SW480 (cell line): ENCODE measurements at regions not wholly inside any gene's neighbourhood (a gene's known extent, or its start where the extent isn't known, plus 50 kb on each side); places are given as distances from the start of the nearest gene placed in this dataset.

Experiments
- DNase-seq: peaks from one replicate; pipeline ENCODE4 v3.0.0-alpha.2; 2016; ENCODE audit warnings: low spot score

DNA sequence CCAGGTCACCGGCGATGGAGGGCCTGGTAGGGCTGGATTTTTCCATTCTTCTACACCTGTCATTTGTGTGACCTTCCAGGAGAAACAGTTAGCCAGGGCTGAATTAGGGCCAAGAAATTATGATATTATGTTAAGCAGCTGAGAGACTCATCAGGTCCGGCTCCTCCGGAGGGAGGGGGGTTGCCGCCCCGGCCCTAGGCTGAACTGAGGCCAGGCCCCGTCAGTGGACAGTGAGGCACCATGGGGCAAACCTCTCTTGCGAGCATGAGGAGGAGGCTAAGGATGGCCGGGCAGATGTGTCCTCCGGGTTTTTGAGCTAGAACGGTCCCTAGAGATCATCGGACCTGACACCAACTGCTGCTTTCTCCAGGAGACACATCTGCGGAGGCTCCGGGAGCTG lies 150.1 kb downstream of the SOX11 start:
- no peak for DNase-seq

DNA sequence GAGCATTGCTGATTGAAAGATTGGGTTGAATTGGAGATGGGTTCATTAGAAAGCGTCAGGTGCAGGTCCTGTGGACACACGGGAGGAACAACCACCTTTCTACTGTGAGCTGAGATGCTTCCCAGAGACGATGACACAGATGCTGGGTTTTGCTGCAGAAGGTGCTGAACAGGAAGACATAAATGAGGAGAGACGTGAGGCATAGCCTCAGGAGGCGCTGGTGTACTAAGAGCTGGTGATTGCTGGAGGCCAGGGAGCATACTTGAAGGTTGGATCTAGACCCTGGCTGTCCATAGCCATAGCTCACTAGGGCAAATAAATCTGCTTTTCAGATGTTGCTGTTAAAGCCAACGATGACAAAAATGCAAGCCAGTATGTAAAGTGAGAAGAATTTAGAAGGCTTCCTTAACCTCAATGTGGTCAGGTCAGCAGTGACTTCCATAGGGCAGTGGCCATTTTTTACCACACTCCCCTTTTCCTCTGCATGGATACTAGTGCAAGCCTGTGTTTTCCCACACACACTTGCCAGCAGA lies 153.7 kb downstream of the SOX11 start:
- peak; percentile 50 for DNase-seq

DNA sequence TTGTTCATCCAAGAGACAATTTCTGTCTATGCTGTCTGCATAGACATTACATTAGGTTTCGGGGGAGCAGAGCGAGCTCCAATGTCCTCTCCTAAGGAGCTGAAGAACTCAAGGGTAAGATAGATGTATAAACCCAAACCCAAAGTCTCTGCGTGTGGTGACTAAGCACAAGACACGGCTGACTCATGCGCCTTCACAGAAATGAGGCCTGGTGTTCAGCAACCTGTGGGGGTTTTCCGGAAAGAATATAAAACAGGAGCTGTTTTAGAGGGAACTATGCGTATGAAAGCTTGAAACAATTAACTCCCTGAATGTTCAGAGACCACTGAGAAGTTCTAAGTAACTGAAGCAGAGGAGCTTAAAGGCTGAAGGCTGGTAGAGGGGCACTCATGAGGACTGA lies 154.7 kb downstream of the SOX11 start:
- DNase-seq = no peak

DNA sequence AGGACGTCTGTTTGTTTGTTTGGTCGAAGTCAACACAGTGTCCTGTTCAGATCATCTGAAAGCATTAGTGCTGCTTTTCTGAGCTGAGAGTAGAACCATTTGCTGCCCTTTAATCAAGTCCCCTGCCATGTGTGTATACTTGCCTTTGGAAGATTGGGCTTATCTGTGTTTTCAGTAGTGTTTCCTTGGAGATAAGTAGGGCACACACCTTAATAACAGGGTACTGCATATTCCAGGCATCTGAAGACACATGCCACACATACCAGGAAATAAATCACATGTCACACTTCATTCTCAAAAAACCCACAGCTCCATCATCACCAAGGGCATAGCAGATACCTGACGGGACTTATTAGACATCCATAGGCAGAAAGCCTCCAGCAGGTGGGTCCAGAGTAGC lies 157.4 kb downstream of the SOX11 start:
- DNase-seq = peak; percentile 33

DNA sequence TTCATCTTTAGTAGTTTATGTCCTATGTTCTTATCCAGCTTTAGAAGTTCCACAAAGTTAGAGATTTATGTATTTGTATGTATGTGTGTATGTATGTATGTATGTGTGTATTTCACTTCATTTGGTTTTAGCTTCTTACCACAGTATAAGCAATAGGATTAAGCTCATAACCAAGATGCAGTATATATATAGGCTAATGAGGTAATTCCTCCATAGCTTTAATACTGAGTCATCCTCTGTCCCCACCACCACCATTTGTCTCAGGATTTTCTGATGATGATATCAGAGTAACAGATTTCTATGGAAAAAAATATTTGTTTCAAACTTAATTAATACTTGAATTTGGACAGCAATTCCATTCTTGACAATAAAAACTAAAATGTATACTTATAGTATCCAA lies 159.2 kb downstream of the SOX11 start:
- no peak for DNase-seq

DNA sequence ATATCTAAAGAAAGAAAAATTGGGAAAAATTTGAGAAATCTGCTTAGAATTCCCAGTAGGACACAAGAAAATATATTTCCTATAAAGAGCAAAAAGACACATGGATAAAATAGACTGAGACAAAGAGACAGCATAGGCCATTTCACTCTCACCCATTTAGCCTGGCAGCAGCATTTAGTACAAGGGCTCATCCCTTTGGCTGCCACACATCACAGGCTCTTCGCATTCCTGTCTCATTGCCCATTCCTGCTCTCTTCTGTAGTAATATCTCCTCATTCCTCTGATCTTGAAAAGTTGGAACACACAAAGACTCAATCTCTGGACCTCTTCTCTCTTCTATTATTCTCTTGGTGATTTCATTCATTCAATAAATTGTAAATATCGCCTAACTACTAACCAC lies 162.6 kb downstream of the SOX11 start:
- no peak for DNase-seq

DNA sequence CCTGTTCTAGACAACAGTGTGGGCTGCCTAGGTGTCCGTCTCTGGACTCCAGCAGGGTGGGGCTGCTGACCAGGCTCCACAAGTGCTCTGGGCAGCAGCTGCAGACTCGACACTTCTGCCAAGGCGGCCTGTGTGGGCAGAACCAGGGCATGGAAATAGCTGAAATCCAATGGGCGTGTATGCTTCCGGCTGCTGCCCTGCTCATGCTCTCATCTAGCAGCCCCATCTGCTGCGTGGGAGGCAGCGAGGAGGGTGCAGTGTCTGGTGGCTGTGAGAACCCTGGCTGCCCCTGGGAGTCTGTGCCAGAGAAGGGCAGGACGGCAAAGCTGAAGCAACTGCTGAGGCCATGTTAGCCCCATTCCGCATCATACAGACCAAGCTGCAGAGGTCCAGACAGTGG lies 174.9 kb downstream of the SOX11 start:
- DNase-seq = peak; percentile 29

DNA sequence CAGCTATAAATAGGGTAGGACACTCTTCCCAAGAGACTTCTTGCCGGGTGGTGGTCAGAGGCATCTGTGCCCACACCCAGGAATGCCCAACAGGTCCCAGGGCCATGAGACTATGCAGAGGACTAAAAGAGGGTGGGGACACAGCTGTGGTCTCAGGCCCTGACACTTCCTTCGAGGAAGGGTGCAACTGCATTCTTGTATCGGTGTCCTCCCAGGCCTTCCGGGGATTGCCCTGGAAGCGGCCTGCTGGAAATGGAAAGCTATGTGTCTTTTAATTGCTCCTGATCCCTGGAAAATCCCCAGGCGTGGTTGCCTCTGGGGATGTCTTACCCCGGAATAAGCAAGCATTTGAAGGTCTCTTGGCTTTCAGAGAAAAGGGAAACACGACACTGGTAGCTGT lies 176.7 kb downstream of the SOX11 start:
- no peak for DNase-seq

DNA sequence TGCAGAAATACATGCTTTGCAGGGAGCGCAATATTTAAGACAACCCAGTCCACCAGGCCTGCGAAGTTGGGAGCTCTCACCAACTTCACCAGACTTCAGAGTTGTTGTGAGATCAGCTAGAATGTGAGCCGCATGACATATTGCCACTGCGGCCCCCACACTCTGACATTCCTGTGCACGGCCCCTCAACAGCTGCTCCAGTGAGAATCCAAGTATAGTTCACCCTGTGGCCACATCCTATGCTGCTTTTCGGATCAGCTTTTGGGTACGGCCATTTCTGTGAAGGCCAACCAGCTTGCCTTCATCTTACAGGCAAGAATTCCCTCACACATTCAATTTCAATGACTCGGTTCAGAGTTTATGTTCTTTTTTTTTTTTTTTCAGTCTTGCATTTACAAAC lies 177.8 kb downstream of the SOX11 start:
- DNase-seq = no peak

DNA sequence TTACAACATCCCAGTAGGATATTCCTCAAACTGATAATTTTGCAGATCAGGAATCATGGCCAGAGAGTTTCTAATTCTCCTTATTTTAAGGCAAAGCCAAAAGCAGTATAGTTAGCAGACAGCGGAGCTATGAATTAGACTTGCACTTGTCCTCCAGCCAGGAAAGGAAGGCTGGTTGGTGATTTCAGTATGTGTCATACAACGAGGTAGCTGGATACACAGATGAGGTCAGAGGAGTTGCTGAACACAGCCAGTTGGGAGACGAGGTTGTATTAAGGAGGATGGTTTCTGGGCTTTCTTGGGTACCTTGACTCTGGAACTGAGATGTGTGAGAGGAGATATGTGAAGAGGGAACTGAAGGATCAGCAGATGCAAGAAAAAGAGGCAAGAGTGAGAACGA lies 185.2 kb downstream of the SOX11 start:
- no peak for DNase-seq

DNA sequence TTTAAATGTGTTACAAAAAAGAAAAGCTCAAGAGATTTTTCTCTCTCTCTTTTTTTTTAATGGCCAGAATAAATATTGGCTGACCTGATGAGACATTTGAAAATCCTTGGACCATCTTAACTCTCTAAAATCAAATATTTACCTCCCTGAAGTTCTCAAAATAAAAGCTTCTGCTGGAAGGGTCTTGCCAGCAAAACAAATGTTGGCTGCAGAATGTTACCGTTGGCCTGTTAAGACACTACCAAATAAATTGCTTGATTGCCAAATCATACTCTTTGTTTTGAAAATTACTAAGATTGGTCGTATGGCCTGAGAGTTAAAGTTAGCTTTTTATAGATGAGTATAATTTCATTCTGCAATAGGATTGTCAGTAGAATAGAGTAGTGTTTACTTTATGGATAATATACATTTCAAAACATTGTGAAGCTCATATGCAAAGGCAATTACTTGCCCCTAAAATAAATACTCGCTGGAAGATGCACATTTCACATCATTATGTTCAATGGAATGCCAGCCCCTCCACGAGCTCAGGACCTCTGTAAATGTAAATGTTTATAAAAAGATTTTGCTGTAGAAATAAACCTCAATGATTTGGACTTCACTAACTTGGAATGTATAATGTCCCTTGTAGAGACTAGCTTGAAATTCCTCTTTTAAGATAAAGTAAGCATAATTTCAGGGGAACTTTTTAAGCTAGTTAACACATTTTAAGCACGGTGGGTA lies 193.4 kb downstream of the SOX11 start:
- no peak for DNase-seq

DNA sequence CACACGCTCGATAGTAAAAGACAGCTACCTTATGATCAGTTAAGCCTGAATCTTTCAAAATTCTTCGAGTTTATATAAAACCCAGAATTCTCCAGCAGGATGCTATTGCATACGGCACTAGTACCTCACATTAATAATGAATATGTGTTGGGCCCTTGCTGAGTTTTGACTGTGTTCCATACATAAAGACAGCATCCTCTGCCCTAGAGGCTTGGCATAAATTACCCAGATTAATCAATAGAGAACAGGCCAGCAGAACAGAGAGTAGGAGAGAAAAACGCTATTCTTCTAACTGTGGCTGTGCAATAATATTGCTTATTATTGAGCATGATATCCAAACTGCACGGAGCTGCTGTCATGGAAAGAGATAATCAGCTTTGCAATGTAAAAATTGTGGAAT lies 194.3 kb downstream of the SOX11 start:
- DNase-seq = no peak

DNA sequence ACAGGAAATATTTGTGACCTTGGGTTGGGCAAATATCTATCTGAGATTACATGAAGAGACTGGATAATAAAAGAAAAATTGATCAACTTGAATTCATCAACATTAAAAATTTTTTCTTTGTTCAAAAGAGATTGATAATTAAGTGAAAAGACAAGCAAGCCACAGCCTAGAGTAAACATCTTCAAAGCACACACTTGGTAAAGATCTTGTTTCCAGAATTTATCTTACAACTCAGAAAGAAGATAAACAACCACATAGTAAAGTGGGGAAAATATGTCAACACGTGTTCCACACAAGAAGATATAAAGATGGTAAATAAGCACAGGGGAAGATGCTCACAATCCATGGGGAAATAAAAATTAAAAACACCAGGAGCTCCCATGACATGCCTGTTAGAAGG lies 195.9 kb downstream of the SOX11 start:
- DNase-seq = no peak

DNA sequence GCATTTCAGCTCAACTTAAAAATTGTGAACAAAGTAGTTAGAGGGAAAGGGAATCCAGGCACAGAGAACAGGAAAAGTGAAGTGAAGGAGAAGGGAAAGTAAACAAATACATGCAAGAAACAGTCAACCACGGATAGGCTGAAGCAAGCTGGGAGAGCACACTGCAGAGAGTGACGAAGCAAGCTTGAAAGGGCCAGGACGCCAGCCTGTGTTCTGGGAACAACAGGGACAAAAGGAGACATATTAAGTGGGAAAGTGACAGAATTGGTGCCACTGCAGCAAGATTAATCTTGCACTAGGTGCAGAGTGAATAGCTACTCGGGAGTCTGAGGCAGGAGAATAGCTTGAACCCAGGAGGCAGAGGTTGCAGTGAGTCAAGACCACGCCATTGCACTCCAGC lies 197.3 kb downstream of the SOX11 start:
- DNase-seq = no peak

DNA sequence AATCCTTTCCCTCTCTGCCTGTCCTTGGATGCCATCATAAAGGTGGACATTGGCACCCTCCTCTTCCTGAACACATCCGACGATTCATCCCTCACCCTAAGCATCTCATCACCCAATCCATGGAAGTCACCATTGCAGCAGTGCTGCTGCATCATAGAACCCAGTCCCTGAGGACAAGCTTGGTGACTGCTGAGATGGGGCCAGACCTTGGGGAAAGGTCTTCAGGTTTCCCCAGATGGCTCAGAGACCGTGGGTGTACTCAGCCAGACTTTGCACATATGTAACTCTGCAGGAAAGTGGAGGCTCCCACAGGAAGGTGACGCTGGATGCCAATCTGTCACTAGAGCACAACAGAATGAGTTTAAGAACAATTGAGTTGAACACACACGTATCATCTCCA lies 202.2 kb downstream of the SOX11 start:
- no peak for DNase-seq

DNA sequence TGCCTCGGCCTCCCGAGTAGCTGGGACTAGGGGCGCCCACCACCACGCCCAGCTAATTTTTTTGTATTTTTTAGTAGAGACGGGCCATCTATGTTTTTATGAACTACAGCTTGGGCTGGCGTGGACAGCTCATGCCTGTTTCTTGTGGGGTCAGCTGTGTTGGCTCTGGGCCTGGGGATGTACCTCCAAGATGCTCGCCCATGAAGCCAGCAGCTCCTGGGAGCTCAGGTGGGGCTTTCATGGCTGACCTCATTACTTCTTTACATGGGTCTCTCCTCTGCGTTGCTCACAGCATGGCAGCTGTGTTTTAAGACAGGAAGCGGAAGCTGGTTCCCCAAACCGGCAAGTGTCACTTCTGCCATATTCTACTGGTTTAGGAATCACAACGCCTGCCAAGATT lies 203.1 kb downstream of the SOX11 start:
- DNase-seq = no peak

DNA sequence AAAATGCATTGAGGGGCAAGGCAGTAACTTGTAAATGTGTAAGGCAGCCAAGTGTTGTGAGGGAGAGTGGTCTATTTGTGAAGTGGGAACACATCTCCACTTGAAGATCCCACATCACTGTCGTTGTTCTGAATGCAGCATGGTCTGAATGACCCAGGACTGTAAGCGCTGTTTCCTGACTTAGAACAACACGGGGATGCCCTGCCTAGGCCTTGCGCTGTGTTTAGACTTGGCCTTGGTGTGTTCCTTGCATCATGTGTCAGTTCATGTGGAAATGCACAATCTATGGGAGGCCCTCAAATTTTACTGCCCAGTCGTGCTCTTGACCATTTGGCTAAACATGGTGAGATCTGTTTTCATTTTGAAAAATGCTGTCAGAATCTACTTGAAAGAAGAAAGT lies 205.1 kb downstream of the SOX11 start:
- DNase-seq = no peak

DNA sequence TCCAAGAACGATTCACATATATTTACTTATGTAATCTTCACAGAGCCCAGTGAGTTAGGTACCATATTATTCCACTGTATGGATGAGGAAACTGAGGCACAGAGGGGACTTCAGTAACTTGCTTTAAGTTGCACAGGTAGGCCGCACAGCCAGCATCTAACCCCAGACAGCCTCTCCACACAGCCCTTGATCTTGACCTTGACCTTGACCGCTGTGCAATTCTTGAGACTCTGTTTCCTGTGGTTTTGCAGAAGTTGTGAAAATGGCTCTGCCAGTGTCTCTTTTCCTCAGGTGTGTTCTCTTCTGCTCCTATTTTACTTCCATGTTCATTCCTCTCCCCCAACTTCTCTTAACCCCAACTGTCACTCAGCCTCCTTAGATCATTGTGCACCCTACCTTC lies 206.5 kb downstream of the SOX11 start:
- no peak for DNase-seq

DNA sequence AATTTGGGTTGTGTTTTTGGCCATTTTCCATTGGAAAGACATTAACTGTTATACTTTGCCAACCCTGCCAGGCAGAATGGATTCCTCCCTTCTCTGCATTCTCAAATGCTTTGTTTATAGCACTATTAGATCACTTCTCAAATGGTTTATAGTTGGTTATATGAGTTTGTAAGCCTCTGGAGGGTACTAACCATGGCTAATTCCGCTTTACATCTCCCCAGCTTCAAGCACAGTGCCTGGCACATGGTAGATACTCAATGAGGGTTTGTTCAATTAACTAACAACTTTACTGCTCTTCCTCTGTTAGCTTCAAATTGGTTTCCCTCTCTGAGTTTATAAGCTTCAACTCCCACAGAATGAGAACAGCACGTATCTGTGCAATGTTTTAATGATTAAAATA lies 213.5 kb downstream of the SOX11 start:
- no peak for DNase-seq

DNA sequence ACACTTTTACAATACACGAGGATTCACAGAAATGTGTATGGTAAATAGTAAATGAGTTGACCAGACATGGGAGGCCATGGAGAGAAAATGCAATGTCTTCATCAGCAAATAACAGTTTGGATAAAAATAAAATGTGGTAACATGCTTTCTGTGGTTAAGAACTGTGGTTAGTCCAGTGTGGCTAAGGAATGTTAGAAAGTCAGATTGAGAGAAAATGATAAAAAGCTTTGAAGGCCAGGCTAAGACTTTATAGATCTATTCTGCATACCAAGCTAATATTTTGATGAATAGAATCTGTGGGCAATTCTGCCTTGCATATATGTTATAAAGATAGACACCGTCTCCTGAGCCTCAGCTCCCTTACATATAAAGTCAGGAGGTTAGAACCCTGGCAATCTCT lies 215.9 kb downstream of the SOX11 start:
- DNase-seq = no peak

DNA sequence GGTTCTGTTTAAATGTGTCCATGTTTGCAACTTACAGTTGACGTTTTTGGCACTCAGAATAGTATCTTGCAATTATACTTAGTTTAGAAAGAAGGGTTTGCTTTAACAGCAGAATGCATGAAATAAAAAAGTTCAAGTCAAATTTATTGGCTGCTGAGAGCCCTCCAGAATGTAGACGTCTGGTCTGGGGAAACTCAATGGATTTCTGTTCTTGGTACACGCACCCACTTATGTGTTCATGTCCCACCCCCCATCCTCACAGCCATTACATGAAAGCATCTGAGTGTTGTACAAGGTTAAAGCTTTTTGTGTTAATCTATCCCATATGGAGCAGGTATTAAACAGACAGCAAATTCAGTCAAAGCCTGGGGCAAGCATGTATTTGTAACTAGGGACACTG lies 219.5 kb downstream of the SOX11 start:
- no peak for DNase-seq

DNA sequence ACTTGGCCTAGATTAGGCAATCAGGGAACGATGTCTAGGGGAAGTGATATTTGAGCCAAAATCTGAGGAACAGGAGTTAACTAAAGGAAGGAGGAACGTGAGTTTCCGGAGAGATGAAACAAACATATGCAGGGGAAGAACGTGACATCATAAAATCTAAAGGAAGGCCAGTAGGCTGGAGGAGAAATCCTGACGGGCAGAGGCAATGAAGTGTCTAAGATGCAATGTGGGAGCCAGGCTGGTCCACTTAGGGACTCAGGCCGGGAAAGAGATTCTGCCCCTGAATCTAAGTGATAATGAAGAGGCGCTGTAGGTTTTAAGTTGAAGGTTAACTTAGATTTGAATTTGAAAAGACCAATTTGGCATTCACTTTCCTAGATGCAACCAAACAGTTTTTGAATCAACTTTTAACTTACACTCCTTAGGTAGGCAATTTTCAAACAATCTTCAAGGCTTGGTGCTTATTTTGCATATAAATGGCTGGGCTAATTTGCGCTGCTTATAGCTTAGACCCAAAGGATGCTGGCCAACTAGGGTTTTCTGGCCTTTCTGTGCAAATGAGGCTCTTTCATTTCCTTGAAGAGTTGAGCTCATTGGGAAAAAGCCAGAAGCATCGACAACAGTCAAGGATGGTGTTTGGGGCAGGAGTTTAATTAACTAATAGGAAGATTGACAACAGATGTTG lies 221.7 kb downstream of the SOX11 start:
- no peak for DNase-seq

DNA sequence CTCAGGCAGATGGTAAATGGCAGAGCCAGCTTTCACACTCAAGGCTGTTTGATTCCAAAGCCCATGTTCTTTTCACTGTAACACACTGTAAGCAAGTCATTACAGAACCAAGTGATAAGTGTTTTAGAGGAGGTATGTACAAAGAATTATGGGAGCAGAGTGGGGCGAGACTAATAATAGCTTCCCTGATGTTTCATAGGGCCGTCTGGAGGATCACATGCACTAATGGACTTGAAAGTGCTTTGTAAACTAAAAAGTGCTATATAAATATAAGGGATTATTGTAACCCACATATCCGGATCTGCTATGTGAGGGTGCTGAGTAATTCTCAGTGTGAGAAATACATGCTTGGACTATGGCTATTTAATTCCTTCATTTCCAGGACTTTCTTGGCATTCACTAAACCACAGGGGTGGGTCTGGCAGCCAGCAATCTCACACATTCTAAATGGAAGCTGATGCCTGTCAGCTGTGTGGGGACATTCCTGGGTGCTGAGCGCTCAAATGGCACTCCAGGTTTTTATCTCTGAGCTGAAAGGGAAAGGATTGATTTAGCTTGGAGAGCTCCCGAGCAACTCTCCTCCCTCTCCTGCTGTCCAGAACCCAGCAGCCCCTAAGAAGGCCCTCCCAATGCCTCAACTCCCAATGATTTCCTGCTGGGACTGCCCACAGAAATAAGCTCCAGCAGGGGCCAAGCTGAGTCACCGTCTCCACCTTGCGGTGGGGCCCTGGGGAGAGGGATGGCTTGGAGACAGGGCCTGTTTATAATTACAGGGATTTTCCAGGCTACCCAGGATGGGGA lies 222.8 kb downstream of the SOX11 start:
- DNase-seq = no peak
